Suppressor macrophage treated with lipopolysaccharide for 4 hours (primary cell): ENCODE measurements at regions not wholly inside any gene's neighbourhood (a gene's known extent, or its start where the extent isn't known, plus 50 kb on each side); places are given as distances from the start of the nearest gene placed in this dataset.
"Not testable (repeated sequence)": the region's sequence is repeated elsewhere in the genome, so short reads cannot be mapped to it uniquely, and the experiment has no call there.

Experiments used
- DNase-seq: peaks from one replicate; pipeline ENCODE4 v3.0.0-alpha.2; 2020

GRCh38 chr10:4250587-4250887 lies 465.5 kb upstream of the KLF6 start:
- no peak for DNase-seq

GRCh38 chr10:4249841-4250586 lies 465.0 kb upstream of the KLF6 start:
- no peak for DNase-seq

GRCh38 chr10:4247379-4247778 lies 462.4 kb upstream of the KLF6 start:
- no peak for DNase-seq

GRCh38 chr10:4246881-4247358 lies 461.9 kb upstream of the KLF6 start:
- DNase-seq = no peak

- peak; percentile 84 for DNase-seq
Observed at GRCh38 chr10:4243651-4244050, 458.6 kb upstream of the KLF6 start.

GRCh38 chr10:4243169-4243568 lies 458.2 kb upstream of the KLF6 start:
- no peak for DNase-seq

- no peak for DNase-seq
Observed at GRCh38 chr10:4242561-4243035, 457.6 kb upstream of the KLF6 start.

GRCh38 chr10:4241724-4242345 lies 456.8 kb upstream of the KLF6 start:
- no peak for DNase-seq

GRCh38 chr10:4240608-4241197 lies 455.7 kb upstream of the KLF6 start:
- DNase-seq = no peak

GRCh38 chr10:4239186-4239585 lies 454.2 kb upstream of the KLF6 start:
- DNase-seq = no peak

- DNase-seq = not testable (repeated sequence)
Observed at GRCh38 chr10:4236905-4237304, 451.9 kb upstream of the KLF6 start.

GRCh38 chr10:4234661-4235060 lies 449.7 kb upstream of the KLF6 start:
- peak; percentile 42 for DNase-seq

- DNase-seq = no peak
Observed at GRCh38 chr10:4231439-4231838, 446.4 kb upstream of the KLF6 start.

GRCh38 chr10:4230036-4230435 lies 445.0 kb upstream of the KLF6 start:
- no peak for DNase-seq

- no peak for DNase-seq
Observed at GRCh38 chr10:4229106-4229505, 444.1 kb upstream of the KLF6 start.

GRCh38 chr10:4227586-4227985 lies 442.6 kb upstream of the KLF6 start:
- DNase-seq = no peak

GRCh38 chr10:4226941-4227540 lies 442.0 kb upstream of the KLF6 start:
- no peak for DNase-seq

GRCh38 chr10:4224178-4224577 lies 439.2 kb upstream of the KLF6 start:
- no peak for DNase-seq

- DNase-seq = peak; percentile 37
Observed at GRCh38 chr10:4221310-4221709, 436.3 kb upstream of the KLF6 start.

GRCh38 chr10:4219901-4220300 lies 434.9 kb upstream of the KLF6 start:
- no peak for DNase-seq

GRCh38 chr10:4217653-4218052 lies 432.6 kb upstream of the KLF6 start:
- DNase-seq = no peak

- DNase-seq = no peak
Observed at GRCh38 chr10:4217187-4217586, 432.2 kb upstream of the KLF6 start.

GRCh38 chr10:4216726-4217125 lies 431.7 kb upstream of the KLF6 start:
- DNase-seq = no peak
